Tibial nerve (tissue), 3 donors: ENCODE measurements at regions not wholly inside any gene's neighbourhood (a gene's known extent, or its start where the extent isn't known, plus 50 kb on each side); places are given as distances from the start of the nearest gene placed in this dataset.

ENCODE experiments used
- POLR2A ChIP-seq, 2 donors: fragments of 450-650 bp; IDR thresholded peaks; one replicate each; pipeline ENCODE4 v1.6.1; 2017; ENCODE audit warnings: antibody characterized with exemption in 2 of 2, mild to moderate bottlenecking in 2 of 2, moderate library complexity in 2 of 2
- TF ChIP-seq, protein P1 (sequence below), 5 experiments: fragments of 200-600 bp in 3 of 5; fragments of 450-650 bp in 2 of 5; sonication (generic) in 3 of 5; IDR thresholded peaks; one replicate each; pipeline ENCODE4 v1.5.1; 2016 to 2019; ENCODE audit warnings: antibody characterized with exemption in 5 of 5, mild to moderate bottlenecking in 3 of 5, moderate library complexity in 2 of 5

DNA sequence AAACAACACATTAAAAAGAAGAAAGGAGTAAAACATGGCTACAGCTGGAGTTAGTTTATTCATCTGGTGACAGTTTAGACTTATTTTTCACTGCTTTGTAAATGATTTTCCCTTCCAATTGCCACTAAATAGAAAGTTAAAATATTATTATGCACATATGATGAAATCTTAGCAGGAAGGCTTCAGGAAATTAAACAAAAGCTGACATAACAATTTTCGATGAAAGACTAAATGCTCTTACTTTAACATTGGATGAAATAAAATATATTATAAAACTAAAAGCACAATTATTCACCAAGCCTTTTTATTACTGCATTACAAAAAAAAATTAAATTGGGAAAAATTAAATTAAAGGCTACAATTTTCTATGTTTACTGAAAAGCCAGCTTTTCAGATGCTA, 158.0 kb downstream of the MMUT start:
- TF ChIP-seq POLR2A (IDR thresholded peaks at IDR 0.05) = no peak
- TF ChIP-seq, protein P1, sequence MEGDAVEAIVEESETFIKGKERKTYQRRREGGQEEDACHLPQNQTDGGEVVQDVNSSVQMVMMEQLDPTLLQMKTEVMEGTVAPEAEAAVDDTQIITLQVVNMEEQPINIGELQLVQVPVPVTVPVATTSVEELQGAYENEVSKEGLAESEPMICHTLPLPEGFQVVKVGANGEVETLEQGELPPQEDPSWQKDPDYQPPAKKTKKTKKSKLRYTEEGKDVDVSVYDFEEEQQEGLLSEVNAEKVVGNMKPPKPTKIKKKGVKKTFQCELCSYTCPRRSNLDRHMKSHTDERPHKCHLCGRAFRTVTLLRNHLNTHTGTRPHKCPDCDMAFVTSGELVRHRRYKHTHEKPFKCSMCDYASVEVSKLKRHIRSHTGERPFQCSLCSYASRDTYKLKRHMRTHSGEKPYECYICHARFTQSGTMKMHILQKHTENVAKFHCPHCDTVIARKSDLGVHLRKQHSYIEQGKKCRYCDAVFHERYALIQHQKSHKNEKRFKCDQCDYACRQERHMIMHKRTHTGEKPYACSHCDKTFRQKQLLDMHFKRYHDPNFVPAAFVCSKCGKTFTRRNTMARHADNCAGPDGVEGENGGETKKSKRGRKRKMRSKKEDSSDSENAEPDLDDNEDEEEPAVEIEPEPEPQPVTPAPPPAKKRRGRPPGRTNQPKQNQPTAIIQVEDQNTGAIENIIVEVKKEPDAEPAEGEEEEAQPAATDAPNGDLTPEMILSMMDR (IDR thresholded peaks at IDR 0.05) = no peak
